Epithelial cell of esophagus (primary cell): ENCODE measurements at regions not wholly inside any gene's neighbourhood (a gene's known extent, or its start where the extent isn't known, plus 50 kb on each side); places are given as distances from the start of the nearest gene placed in this dataset.

Experiments used
- DNase-seq: peaks from one replicate; pipeline ENCODE4 v3.0.0; 2010; ENCODE audit warnings: low read depth
- H3K4me3 ChIP-seq: 2 replicates; pipeline ENCODE4 v1.5.1; 2011; ENCODE audit warnings: mild to moderate bottlenecking, low read length, control low read depth
- TF ChIP-seq, protein P1 (sequence below): IDR thresholded peaks from 2 replicates; pipeline ENCODE4 v1.5.1; 2011; ENCODE audit warnings: low read depth, mild to moderate bottlenecking, low read length, control low read depth, inconsistent platforms; ENCODE audit not compliant: insufficient read depth; ENCODE audit errors: missing control alignments

DNA sequence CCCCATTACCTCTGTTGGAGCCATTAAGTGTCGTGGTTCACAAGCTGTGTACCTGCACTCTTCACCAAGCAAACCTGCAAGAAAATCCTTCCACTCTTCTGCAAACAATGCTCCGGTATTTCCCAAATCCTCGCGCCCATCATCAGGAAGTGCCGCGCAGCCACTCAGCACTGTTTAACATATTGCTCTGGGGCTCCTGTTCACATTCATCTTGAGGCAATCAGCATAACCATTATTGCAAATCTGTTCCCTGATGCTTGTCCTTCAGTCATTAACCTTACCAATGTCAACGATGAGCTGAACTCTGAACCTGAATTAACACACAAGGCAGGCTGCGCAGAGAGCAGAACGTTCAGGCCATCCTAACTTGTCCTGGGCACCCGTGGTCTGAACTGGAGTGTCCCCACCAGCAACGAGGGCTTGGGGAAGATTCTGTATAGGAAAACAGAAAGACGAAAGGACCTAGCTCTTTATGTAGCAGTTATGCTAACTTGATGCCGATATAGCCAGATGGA is 751.4 kb upstream of the AUTS2 start:
- DNase-seq = no peak
- H3K4me3 ChIP-seq = no peak overlapping the region
- TF ChIP-seq, protein P1, sequence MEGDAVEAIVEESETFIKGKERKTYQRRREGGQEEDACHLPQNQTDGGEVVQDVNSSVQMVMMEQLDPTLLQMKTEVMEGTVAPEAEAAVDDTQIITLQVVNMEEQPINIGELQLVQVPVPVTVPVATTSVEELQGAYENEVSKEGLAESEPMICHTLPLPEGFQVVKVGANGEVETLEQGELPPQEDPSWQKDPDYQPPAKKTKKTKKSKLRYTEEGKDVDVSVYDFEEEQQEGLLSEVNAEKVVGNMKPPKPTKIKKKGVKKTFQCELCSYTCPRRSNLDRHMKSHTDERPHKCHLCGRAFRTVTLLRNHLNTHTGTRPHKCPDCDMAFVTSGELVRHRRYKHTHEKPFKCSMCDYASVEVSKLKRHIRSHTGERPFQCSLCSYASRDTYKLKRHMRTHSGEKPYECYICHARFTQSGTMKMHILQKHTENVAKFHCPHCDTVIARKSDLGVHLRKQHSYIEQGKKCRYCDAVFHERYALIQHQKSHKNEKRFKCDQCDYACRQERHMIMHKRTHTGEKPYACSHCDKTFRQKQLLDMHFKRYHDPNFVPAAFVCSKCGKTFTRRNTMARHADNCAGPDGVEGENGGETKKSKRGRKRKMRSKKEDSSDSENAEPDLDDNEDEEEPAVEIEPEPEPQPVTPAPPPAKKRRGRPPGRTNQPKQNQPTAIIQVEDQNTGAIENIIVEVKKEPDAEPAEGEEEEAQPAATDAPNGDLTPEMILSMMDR = no peak

DNA sequence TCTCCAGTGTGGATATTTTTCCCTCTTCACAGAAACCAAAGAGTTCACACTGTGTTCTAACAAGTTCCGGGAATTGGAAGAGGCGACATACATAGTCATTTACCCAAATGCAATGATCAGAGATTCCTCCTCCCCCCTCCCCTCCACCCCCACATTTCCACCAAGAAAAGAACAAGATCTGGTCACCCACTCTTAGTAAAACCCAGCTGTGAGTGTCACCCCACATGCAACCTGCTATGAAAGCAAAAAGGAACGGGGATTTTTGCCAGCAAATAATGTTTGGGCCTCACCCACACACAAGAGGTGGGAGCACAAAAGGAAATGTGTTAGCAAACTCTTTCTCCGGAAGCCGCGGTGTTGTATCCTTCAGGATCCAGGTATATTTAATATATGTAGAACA is 745.0 kb upstream of the AUTS2 start:
- TF ChIP-seq, protein P1 = no peak
- H3K4me3 ChIP-seq = no peak overlapping the region
- DNase-seq = no peak

DNA sequence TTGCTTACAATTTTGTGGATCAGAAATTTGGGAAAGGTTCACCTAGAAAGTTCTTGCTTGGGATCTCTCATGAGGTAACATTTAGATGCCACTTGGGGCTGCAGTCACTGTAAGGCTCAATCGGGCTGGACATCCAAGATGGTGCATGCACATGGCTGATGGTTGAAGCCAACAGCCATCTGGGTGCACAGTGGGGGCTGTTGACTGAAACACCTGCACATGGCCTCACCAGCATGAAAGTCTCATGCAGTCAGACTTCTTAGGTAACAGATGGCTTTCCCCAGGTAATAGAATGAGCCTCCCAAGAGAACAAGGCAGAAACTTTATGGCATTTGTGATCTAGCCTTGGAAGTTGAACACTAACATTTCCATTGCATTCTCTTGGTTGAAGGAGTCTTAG is 740.7 kb upstream of the AUTS2 start:
- no peak overlapping the region for H3K4me3 ChIP-seq
- TF ChIP-seq, protein P1 = no peak
- DNase-seq = no peak

DNA sequence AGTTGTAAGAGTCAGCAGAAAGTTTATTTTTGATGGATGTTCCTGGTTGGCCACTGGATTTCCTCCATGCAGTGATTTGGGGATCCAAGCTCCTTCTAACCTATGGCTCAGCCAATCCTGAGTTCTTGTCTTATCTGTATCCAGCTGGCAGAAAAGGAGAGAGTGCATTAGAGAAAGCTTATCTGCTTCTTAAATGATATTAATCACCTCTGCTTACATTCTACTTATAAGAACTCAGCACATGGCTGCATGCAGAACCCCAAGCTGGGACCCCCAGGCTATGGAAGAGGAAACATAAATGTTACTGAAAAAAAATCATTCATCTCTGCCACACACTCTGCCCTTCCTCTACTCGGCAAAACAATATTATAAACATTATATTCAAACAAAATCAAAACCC is 739.8 kb upstream of the AUTS2 start:
- DNase-seq = no peak
- H3K4me3 ChIP-seq = no peak overlapping the region
- TF ChIP-seq, protein P1 = no peak

DNA sequence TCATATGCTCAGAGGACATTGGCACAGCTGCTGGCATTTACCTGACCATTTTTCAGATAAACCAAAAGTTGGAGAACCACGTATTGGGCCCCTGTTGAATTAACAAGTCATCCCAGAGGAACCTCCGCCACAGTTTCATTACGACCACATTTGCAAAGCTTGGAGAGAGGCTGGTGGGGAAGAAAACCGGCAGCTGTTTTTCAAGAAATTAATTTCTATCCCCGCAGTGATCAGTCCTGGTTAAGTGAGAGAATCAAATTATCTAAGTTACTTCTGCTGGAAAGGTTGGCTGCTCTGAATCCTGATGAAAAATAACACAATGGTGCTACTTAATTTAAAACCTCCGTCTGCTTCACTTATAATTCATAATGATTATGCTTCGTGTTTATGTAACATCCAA is 737.1 kb upstream of the AUTS2 start:
- TF ChIP-seq, protein P1 = no peak
- DNase-seq = no peak
- no peak overlapping the region for H3K4me3 ChIP-seq

DNA sequence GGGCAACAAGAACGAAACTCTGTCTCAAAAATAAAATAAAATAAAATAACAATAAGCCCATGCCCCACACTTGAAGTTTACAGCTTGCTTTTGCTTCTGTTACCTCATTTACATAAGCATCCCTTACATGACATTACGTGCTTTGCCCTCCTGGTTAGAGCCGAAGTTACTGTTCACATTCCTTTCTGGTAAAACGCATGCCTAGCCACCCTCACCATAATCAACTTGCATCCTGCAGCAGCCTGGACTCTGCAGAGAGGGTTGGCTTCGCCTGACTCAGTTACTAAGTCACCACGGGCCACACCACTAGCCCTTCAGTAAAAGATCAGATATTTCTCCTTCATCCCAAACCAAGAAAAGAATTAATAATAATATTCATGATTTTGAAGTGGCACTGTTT is 736.0 kb upstream of the AUTS2 start:
- TF ChIP-seq, protein P1 = no peak
- no peak for DNase-seq
- H3K4me3 ChIP-seq = no peak overlapping the region

DNA sequence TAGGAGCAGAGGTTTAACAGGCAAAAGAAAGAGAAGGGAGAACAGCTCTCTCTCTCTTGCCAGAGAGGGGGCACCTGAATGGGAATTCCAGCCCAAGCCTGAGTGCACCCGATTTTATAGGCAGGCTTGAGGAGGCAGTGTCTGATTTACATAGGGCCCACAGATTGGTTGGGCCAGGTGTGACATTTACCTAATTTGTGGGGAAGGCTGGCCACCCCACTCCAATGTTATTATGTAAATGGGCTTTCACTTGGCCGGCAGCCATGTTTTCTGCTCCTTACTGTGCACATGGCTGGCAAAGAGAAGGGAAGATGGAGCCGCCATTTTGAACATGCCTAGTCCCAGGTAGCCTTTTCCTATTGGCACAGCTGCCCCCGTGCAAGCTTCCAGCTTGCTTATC is 735.5 kb upstream of the AUTS2 start:
- no peak for DNase-seq
- TF ChIP-seq, protein P1 = no peak
- no peak overlapping the region for H3K4me3 ChIP-seq
